ENCODE measurements at regions not wholly inside any gene's neighbourhood (a gene's known extent, or its start where the extent isn't known, plus 50 kb on each side); places are given as distances from the start of the nearest gene placed in this dataset.

GRCh38 chr4:53764761-53765490 is 173.6 kb upstream of the LNX1 start:
- DNase-seq, result no peak

GRCh38 chr4:53763813-53764597 is 172.7 kb upstream of the LNX1 start:
- DNase-seq, result no peak

- DNase-seq, result no peak
Measured at GRCh38 chr4:53755656-53756055, 164.4 kb upstream of the LNX1 start.

GRCh38 chr4:53752124-53752523 is 160.8 kb upstream of the LNX1 start:
- no peak for DNase-seq

GRCh38 chr4:53748328-53748772 is 157.1 kb upstream of the LNX1 start:
- peak in 1 of 6 experiments; percentile 1 for DNase-seq

GRCh38 chr4:53747401-53747800 is 156.1 kb upstream of the LNX1 start:
- no peak for DNase-seq

GRCh38 chr4:53744446-53745160 is 153.3 kb upstream of the LNX1 start:
- DNase-seq, result no peak

GRCh38 chr4:53734584-53735353 is 143.5 kb upstream of the LNX1 start:
- no peak for DNase-seq

- no peak for DNase-seq
Measured at GRCh38 chr4:53734182-53734581, 142.9 kb upstream of the LNX1 start.

GRCh38 chr4:53732661-53733060 is 141.4 kb upstream of the LNX1 start:
- no peak for DNase-seq

- DNase-seq, result no peak
Measured at GRCh38 chr4:53730031-53730805, 138.9 kb upstream of the LNX1 start.

- no peak for DNase-seq
Measured at GRCh38 chr4:53722110-53722509, 130.8 kb upstream of the LNX1 start.

- DNase-seq, result no peak
Measured at GRCh38 chr4:53721263-53721662, 130.0 kb upstream of the LNX1 start.

- no peak for DNase-seq
Measured at GRCh38 chr4:53720776-53721175, 129.5 kb upstream of the LNX1 start.

- DNase-seq, result no peak
Measured at GRCh38 chr4:53717064-53717549, 125.8 kb upstream of the LNX1 start.

GRCh38 chr4:53716471-53717063 is 125.3 kb upstream of the LNX1 start:
- no peak for DNase-seq

GRCh38 chr4:53716011-53716410 is 124.7 kb upstream of the LNX1 start:
- DNase-seq, result no peak

- DNase-seq, result no peak
Measured at GRCh38 chr4:53714236-53715140, 123.2 kb upstream of the LNX1 start.

- DNase-seq, result no peak
Measured at GRCh38 chr4:53713767-53714166, 122.5 kb upstream of the LNX1 start.

GRCh38 chr4:53713296-53713695 is 122.0 kb upstream of the LNX1 start:
- DNase-seq, result no peak

Measured in stimulated activated naive CD4-positive, alpha-beta T cell (primary cell).